ENCODE measurements at regions not wholly inside any gene's neighbourhood (a gene's known extent, or its start where the extent isn't known, plus 50 kb on each side); places are given as distances from the start of the nearest gene placed in this dataset.

DNA sequence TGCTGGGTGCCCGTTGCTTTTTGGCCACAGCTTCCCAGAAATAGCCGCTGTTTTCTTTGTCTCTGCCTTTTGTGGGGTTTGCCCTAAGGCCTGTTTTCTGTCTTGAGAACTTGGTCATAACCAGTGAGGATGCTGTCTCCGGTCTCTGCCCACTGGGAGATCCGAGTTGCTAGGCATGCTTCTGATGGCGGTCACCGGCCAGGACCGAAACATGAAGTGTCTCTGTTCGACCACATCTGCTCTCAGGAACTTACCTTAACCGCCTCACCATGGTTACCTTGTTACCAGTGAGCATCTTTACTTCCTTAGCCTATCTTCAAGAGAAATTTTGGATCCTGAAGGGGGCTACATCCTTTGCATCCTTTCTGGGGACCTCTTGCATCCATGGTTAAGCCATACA is 91.9 kb downstream of the RTP5 start:
- Histone ChIP-seq H3K27me3 (replicated peaks; ENCODE audit: insufficient read depth) (no peaks in the 10 kb centered on the region), H3K4me3 (no peak overlapping the region), H3K36me3 (no peaks in the 10 kb centered on the region), H3K27ac (no peak overlapping the region), H3K4me1 (ENCODE audit: control insufficient read depth in 1 of 2, low read depth in 2 of 2) (no peaks in the 10 kb centered on the region), H3K9me3 (no peaks in the 10 kb centered on the region)
- DNase-seq (ENCODE audit: low spot score) = no peak
- TF ChIP-seq, protein P1, sequence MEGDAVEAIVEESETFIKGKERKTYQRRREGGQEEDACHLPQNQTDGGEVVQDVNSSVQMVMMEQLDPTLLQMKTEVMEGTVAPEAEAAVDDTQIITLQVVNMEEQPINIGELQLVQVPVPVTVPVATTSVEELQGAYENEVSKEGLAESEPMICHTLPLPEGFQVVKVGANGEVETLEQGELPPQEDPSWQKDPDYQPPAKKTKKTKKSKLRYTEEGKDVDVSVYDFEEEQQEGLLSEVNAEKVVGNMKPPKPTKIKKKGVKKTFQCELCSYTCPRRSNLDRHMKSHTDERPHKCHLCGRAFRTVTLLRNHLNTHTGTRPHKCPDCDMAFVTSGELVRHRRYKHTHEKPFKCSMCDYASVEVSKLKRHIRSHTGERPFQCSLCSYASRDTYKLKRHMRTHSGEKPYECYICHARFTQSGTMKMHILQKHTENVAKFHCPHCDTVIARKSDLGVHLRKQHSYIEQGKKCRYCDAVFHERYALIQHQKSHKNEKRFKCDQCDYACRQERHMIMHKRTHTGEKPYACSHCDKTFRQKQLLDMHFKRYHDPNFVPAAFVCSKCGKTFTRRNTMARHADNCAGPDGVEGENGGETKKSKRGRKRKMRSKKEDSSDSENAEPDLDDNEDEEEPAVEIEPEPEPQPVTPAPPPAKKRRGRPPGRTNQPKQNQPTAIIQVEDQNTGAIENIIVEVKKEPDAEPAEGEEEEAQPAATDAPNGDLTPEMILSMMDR (IDR thresholded peaks at IDR 0.05) = no peak
- ATAC-seq (ENCODE audit: insufficient number of reproducible peaks, low FRiP score, low read depth) = no peak

DNA sequence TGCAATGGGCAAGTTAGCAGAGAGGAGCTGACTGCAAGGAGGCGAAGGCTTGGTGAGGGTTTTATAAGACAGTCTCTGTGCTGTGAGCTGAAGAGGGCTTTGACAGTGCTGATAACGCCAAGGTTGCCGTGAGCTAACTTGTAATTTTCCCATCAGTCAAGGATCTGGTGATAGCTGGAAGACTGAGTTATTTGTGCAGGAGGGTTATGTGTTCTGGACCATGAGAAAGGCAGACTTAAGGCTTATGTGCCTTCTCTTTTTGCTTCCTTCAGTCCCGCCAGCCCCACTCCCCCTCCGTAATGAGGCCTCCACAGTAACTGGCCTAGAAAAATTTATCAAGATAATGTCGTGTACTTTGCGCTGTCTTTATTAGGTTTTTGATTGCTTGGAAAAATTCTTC is 94.6 kb downstream of the RTP5 start:
- TF ChIP-seq, protein P1 (IDR thresholded peaks at IDR 0.05) = no peak
- Histone ChIP-seq H3K9me3 (no peaks in the 10 kb centered on the region), H3K4me3 (no peak overlapping the region), H3K36me3 (no peaks in the 10 kb centered on the region), H3K27ac (no peak overlapping the region), H3K4me1 (ENCODE audit: control insufficient read depth in 1 of 2, low read depth in 2 of 2) (no peaks in the 10 kb centered on the region), H3K27me3 (replicated peaks; ENCODE audit: insufficient read depth) (no peaks in the 10 kb centered on the region)
- DNase-seq (ENCODE audit: low spot score) = no peak
- no peak for ATAC-seq (ENCODE audit: insufficient number of reproducible peaks, low FRiP score, low read depth)

DNA sequence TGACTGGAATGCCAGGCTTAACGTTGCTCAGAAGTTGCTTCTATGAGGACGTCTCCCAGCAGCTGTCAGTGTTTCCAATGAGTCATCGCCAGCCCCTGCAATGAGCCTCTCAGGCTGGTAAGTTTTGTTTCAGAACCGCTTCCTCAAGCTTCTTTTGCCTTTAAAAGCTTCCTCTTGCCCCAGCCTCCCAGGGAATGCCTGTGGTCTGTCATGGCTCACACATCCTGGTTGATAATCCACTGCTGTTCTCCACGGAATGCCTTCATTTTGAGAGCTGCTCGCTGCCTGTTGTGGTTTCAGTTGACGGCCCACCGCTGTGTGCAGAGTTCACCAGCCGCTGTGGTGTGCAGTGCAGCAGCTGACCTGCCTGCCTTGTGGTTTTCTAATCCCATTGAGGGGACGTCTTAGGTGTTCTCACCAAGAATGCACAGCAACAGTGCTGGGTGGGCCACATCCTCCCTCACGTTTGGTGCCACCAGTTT is 96.4 kb downstream of the RTP5 start:
- no peaks in the 10 kb centered on the region for H3K4me1 ChIP-seq (ENCODE audit: control insufficient read depth in 1 of 2, low read depth in 2 of 2)
- no peaks in the 10 kb centered on the region for H3K27me3 ChIP-seq (replicated peaks; ENCODE audit: insufficient read depth)
- TF ChIP-seq, protein P1 (IDR thresholded peaks at IDR 0.05) = no peak
- H3K4me3 ChIP-seq = no peak overlapping the region
- no peaks in the 10 kb centered on the region for H3K36me3 ChIP-seq
- H3K9me3 ChIP-seq = no peaks in the 10 kb centered on the region
- ATAC-seq (ENCODE audit: insufficient number of reproducible peaks, low FRiP score, low read depth) (no peak), DNase-seq (ENCODE audit: low spot score) (no peak)
- no peak overlapping the region for H3K27ac ChIP-seq

DNA sequence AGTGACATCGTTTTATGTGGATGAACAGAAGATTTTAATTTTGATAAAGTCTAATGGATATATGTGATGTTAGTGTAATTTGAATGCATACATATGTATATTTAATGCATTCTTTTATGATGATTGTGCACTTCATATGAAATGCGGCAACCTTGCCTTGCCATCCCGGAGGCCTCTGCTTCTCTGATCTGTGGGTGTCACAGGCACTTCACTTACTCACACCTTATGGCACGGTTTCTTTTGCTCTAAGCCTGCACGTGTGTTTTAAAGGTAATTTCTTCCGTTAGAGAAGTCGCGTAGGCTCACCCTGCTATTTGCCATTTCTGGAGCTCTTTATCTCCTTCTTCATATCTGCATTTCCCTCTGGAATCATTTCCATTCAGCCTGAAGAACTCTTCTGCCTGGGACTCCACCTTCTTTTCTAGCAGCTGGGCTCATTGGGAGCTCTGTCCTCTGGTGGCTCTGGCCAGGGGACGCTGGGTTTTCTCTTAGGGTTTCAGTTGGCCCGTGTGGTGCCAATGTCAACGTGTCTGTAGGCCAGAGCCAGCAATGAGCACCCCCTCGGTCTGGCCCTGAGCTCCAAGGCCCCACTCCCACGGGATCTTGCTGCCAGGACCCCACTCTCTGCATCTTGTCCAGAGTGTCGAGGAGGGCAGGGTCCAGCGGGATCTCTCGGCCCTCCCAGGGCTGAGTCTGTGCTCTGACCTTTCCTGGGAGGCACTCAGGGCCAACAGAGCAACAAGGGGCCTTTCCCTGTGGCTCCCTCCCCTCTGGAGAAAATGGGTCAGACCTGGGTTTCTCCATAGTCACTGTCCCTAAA is 97.3 kb downstream of the RTP5 start:
- TF ChIP-seq, protein P1 (IDR thresholded peaks at IDR 0.05) = no peak
- H3K27me3 ChIP-seq (replicated peaks; ENCODE audit: insufficient read depth) = no peaks in the 10 kb centered on the region
- ATAC-seq (ENCODE audit: insufficient number of reproducible peaks, low FRiP score, low read depth) (no peak), DNase-seq (ENCODE audit: low spot score) (no peak)
- no peaks in the 10 kb centered on the region for H3K9me3 ChIP-seq
- H3K36me3 ChIP-seq = no peaks in the 10 kb centered on the region
- no peak overlapping the region for H3K27ac ChIP-seq
- no peak overlapping the region for H3K4me3 ChIP-seq
- no peaks in the 10 kb centered on the region for H3K4me1 ChIP-seq (ENCODE audit: control insufficient read depth in 1 of 2, low read depth in 2 of 2)

DNA sequence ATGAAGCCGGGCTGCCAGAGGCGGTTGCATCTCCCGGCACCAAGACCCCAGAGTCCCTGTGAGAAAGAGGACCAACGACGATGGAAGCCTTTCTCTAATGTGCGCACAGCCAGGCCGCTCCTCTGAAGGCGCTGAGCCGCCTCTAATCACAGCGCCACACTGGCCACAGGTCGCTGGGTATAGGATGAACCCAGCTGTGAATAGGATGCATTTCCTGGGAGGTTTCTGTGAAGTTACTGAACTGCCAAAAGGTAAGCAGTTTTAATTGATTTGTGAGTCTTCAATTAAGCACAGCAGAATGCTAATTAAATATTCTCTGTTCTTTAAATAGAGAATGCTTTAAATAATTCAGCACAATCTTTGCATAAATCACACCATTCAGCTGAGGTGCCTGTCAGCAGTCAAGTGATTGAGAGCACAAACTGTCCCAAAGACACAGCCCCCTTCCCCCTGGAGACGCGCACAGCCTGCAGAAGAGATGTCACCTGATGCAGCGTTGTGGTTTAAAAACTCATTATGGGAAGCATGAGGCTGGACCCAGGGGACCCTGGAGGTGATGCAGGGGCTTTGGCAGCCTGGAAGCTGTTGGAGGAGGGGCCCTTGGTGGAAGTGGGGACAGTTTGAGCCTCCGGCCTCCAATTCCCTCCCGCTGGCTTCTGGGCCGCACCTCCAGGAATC is 98.1 kb downstream of the RTP5 start:
- H3K9me3 ChIP-seq = no peaks in the 10 kb centered on the region
- no peaks in the 10 kb centered on the region for H3K36me3 ChIP-seq
- H3K27ac ChIP-seq = no peak overlapping the region
- no peak overlapping the region for H3K4me3 ChIP-seq
- ATAC-seq (ENCODE audit: insufficient number of reproducible peaks, low FRiP score, low read depth) (no peak), DNase-seq (ENCODE audit: low spot score) (no peak)
- no peaks in the 10 kb centered on the region for H3K4me1 ChIP-seq (ENCODE audit: control insufficient read depth in 1 of 2, low read depth in 2 of 2)
- TF ChIP-seq, protein P1 (IDR thresholded peaks at IDR 0.05) = no peak
- no peaks in the 10 kb centered on the region for H3K27me3 ChIP-seq (replicated peaks; ENCODE audit: insufficient read depth)
